Colonic mucosa (tissue), 4 donors: ENCODE measurements at regions not wholly inside any gene's neighbourhood (a gene's known extent, or its start where the extent isn't known, plus 50 kb on each side); places are given as distances from the start of the nearest gene placed in this dataset.
"Not testable (repeated sequence)": the region's sequence is repeated elsewhere in the genome, so short reads cannot be mapped to it uniquely, and the experiment has no call there.

Experiments
- DNase-seq: peaks from one replicate; pipeline ENCODE4 v3.0.0-alpha.2; 2020
- H3K27ac ChIP-seq: fragments of 200-600 bp; one replicate; pipeline ENCODE4 v1.8.0; 2021
- H3K27me3 ChIP-seq: fragments of 200-600 bp; one replicate; pipeline ENCODE4 v1.8.0; 2021
- H3K36me3 ChIP-seq: fragments of 200-600 bp; one replicate; pipeline ENCODE4 v1.8.0; 2021
- H3K4me1 ChIP-seq: fragments of 200-600 bp; one replicate; pipeline ENCODE4 v1.8.0; 2021; ENCODE audit warnings: mild to moderate bottlenecking
- H3K4me3 ChIP-seq: fragments of 200-600 bp; one replicate; pipeline ENCODE4 v1.8.0; 2021
- H3K9ac ChIP-seq, 2 donors: one replicate each; pipeline ENCODE4 v1.7.0; 2013; ENCODE audit warnings: control low read depth in 2 of 2, low read depth in 2 of 2, low read length in 2 of 2
- H3K9me3 ChIP-seq: fragments of 200-600 bp; one replicate; pipeline ENCODE4 v1.8.0; 2021
- intact Hi-C: fragments of 100-400 bp; cut with DNase I; formaldehyde crosslinking; loops from one replicate; pipeline ENCODE4 v1.14.1; 2022
- TF ChIP-seq, protein P1 (sequence below): fragments of 200-600 bp; IDR thresholded peaks from one replicate; pipeline ENCODE4 v1.8.0; 2022; ENCODE audit warnings: antibody characterized with exemption, mild to moderate bottlenecking
- donor health status: healthy.
- donor health status: DM: no; HTN: no; CAD: no.
- donor health status: DM: no; HTN: no; CAD: no.

GRCh38 chr21:17101696-17102095, 411.1 kb upstream of the CXADR start:
- Histone ChIP-seq H3K27me3 (no peaks in the 10 kb centered on the region), H3K36me3 (no peaks in the 10 kb centered on the region), H3K4me1 (no peaks in the 10 kb centered on the region), H3K9ac (no peak overlapping the region), H3K9me3 (no peaks in the 10 kb centered on the region), H3K4me3 (no peak overlapping the region), H3K27ac (no peak overlapping the region)
- intact Hi-C loops, result no loop called here
- DNase-seq, result no peak
- TF ChIP-seq, protein P1, sequence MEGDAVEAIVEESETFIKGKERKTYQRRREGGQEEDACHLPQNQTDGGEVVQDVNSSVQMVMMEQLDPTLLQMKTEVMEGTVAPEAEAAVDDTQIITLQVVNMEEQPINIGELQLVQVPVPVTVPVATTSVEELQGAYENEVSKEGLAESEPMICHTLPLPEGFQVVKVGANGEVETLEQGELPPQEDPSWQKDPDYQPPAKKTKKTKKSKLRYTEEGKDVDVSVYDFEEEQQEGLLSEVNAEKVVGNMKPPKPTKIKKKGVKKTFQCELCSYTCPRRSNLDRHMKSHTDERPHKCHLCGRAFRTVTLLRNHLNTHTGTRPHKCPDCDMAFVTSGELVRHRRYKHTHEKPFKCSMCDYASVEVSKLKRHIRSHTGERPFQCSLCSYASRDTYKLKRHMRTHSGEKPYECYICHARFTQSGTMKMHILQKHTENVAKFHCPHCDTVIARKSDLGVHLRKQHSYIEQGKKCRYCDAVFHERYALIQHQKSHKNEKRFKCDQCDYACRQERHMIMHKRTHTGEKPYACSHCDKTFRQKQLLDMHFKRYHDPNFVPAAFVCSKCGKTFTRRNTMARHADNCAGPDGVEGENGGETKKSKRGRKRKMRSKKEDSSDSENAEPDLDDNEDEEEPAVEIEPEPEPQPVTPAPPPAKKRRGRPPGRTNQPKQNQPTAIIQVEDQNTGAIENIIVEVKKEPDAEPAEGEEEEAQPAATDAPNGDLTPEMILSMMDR, result no peak

DNA sequence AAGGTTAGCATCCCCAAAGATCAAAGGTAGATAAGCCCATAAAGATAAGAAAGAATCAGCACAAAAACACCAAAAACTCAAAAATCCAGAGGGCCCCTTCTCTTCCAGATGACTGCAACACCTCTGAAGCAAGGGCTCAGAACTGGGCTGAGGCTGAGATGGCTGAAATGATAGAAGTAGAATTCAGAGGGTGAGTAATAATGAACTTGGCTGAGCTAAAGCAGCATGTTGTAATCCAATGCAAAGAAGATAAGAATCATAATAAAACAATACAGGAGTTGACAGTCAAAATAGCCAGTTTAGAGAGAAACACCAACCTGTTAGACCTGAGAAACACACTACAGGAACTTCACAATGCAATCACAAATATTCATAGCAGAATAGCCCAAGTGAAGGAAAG, 406.9 kb upstream of the CXADR start:
- Histone ChIP-seq H3K36me3 (no peaks in the 10 kb centered on the region), H3K4me3 (no peak overlapping the region), H3K9ac (no peak overlapping the region), H3K27me3 (no peaks in the 10 kb centered on the region), H3K9me3 (no peaks in the 10 kb centered on the region), H3K4me1 (no peaks in the 10 kb centered on the region), H3K27ac (no peak overlapping the region)
- TF ChIP-seq, protein P1, result no peak
- intact Hi-C loops, result no loop called here
- no peak for DNase-seq

- no peak overlapping the region for H3K4me3 ChIP-seq
- H3K27me3 ChIP-seq, result no peaks in the 10 kb centered on the region
- H3K36me3 ChIP-seq, result no peaks in the 10 kb centered on the region
- no peaks in the 10 kb centered on the region for H3K9me3 ChIP-seq
- no peak overlapping the region for H3K9ac ChIP-seq
- no peaks in the 10 kb centered on the region for H3K4me1 ChIP-seq
- TF ChIP-seq, protein P1, result no peak
- intact Hi-C loops, result no loop called here
- H3K27ac ChIP-seq, result no peak overlapping the region
- DNase-seq, result no peak
These were observed 398.8 kb upstream of the CXADR start for GRCh38 chr21:17114045-17114444.

DNA sequence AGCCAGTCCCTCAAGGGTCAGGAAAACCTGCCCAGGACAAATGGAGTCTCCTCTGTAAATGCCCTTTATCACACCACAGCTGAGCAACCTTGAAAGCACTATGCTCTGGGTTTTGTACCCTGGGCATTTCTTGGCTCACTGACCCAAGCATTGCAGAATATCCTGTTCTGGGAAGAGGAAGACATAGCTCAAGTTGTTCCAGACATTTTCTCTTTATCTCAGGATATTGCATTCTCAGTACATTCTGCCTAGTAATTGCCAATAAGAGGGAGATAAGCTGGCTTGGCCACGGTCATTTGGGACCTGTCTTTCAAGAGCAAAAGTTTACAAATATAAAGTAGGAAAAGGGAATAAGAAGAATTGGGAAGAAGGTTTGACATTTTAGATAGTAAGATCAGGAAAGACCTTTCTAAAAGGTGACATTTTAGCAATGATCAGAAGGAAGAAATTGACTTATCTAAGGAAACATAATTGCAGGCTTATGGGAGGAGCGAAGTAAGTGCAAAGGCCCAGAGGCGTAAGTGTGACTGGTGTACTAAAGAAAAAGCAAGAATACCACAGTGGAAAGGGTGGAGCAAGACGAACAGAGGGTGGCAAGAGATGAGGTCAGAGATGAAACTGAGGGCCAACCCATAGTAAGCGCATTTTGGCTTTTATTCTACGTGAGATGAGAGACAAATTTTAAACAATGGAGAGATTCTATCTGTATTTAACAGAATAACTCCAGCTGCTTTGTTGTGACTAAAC, 394.0 kb upstream of the CXADR start:
- no peak for DNase-seq

DNA sequence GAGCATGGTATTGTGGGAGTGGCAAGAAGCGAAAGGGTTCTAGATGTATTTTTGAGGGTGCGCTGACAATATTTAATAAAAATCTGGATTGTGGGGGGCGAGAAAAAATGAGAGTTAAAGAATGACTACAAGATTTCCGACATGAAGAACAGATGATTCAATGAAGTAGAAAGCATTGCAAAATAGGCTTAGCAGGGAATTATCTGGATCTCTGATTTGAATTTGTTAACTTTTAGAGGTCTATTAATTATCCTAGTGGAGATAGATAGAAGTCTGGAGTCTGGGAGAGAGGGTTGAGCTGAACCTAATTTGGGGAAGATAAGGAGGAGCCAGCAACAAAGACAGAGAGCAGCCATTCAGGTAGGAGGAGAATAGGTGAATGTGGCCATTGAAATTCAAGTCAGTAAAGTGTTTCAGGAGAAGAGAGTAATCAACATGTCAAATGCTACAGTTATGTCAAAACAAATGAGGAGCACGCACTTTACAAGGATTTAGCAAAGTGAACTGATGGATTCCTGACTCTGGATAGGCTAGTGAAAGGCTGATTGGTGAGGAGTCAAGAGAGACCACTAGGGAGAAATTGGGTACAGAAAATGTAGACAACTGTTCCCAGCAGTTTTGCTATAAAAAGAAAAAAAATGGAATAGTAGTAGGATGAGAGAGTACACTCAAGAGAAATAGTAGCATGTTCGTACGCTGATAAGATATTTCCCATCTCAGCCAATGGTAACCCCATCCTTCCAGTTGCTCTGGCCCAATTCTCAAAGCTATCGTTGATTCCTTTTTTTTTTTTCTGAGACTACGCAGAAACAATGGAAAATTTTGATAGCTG, 393.2 kb upstream of the CXADR start:
- no peak overlapping the region for H3K4me3 ChIP-seq
- H3K27me3 ChIP-seq, result no peaks in the 10 kb centered on the region
- H3K9me3 ChIP-seq, result no peaks in the 10 kb centered on the region
- H3K4me1 ChIP-seq, result no peaks in the 10 kb centered on the region
- TF ChIP-seq, protein P1, result no peak
- intact Hi-C loops, result no loop called here
- H3K9ac ChIP-seq, result no peak overlapping the region
- H3K36me3 ChIP-seq, result no peaks in the 10 kb centered on the region
- H3K27ac ChIP-seq, result no peak overlapping the region
- no peak for DNase-seq

More for the DNA sequence above, 394.0 kb upstream of the CXADR start:
- no peaks in the 10 kb centered on the region for H3K27me3 ChIP-seq
- H3K27ac ChIP-seq, result no peak overlapping the region
- no peaks in the 10 kb centered on the region for H3K9me3 ChIP-seq
- intact Hi-C loops, result no loop called here
- no peaks in the 10 kb centered on the region for H3K36me3 ChIP-seq
- no peaks in the 10 kb centered on the region for H3K4me1 ChIP-seq
- TF ChIP-seq, protein P1, result no peak
- H3K9ac ChIP-seq, result no peak overlapping the region
- H3K4me3 ChIP-seq, result no peak overlapping the region

GRCh38 chr21:17127395-17127794, 385.4 kb upstream of the CXADR start:
- intact Hi-C loops, H3K27ac ChIP-seq, H3K4me1 ChIP-seq, DNase-seq, H3K4me3 ChIP-seq, H3K27me3 ChIP-seq, H3K9me3 ChIP-seq, H3K9ac ChIP-seq, H3K36me3 ChIP-seq: not testable (repeated sequence)
